Heart left ventricle (tissue), 16 donors: ENCODE measurements at regions not wholly inside any gene's neighbourhood (a gene's known extent, or its start where the extent isn't known, plus 50 kb on each side); places are given as distances from the start of the nearest gene placed in this dataset.

ENCODE experiments used
- ATAC-seq, 4 donors: fragments of 200-7000 bp; cut with Tn5 transposase; one replicate each; pipeline ENCODE4 v1.9.1; 2020 to 2022; ENCODE audit warnings: moderate library complexity in 4 of 4, mild to moderate bottlenecking in 3 of 4, moderate number of reproducible peaks in 1 of 4
- DNase-seq, 5 donors: peaks; one replicate each; pipeline ENCODE4 v3.0.0-alpha.2; 2020
- H3K27ac ChIP-seq, 12 donors: fragments of 200-600 bp; sonication (generic) in 4 of 12; one replicate each; pipeline versions ENCODE4 v1.5.0 to v1.8.0; 2016 to 2022; ENCODE audit warnings: mild to moderate bottlenecking in 2 of 12
- H3K27me3 ChIP-seq, 9 donors: fragments of 200-600 bp; sonication (generic) in 2 of 9; one replicate each; pipeline versions ENCODE4 v1.5.1 to v1.8.0; 2016 to 2022; ENCODE audit warnings: mild to moderate bottlenecking in 3 of 9
- H3K36me3 ChIP-seq, 9 donors: fragments of 200-600 bp; sonication (generic) in 2 of 9; one replicate each; pipeline versions ENCODE4 v1.5.0 to v1.8.0; 2018 to 2022; ENCODE audit warnings: mild to moderate bottlenecking in 2 of 9
- H3K4me1 ChIP-seq, 12 donors: fragments of 200-600 bp; sonication (generic) in 4 of 12; one replicate each; pipeline versions ENCODE4 v1.5.0 to v1.8.0; 2016 to 2022; ENCODE audit warnings: mild to moderate bottlenecking in 3 of 12
- H3K4me3 ChIP-seq, 12 donors: fragments of 200-600 bp; sonication (generic) in 4 of 12; one replicate each; pipeline versions ENCODE4 v1.5.0 to v1.8.0; 2017 to 2022; ENCODE audit warnings: mild to moderate bottlenecking in 9 of 12, moderate library complexity in 4 of 12
- H3K9me3 ChIP-seq, 12 donors: fragments of 200-600 bp; sonication (generic) in 4 of 12; one replicate each; pipeline versions ENCODE4 v1.5.0 to v1.8.0; 2016 to 2022; ENCODE audit warnings: mild to moderate bottlenecking in 1 of 12
- POLR2A ChIP-seq, 2 donors: fragments of 450-650 bp; IDR thresholded peaks; one replicate each; pipeline ENCODE4 v1.6.1; 2017; ENCODE audit warnings: antibody characterized with exemption in 2 of 2, mild to moderate bottlenecking in 2 of 2, moderate library complexity in 2 of 2
- WGBS, 4 donors: extraction: QIAGEN DNeasy Blood & Tissue Kit in 2 of 4; methylation state at CpG; one replicate each; pipeline versions ENCODE4 v1.1.5 to v1.1.7; 2013 to 2018; 5-methylcytosine and 5-hydroxymethylcytosine counted together
- intact Hi-C, 10 donors: fragments of 100-400 bp; cut with DNase I; formaldehyde crosslinking; loops; one replicate each; pipeline versions ENCODE4 v1.11.1 to v1.14.2; 2022
- TF ChIP-seq, protein P1 (sequence below), 12 donors: fragments of 200-600 bp; sonication (generic) in 4 of 12; IDR thresholded peaks; one replicate each; pipeline versions ENCODE4 v1.5.0 to v1.8.0; 2018 to 2022; ENCODE audit warnings: antibody characterized with exemption in 12 of 12, mild to moderate bottlenecking in 5 of 12
- donor health status: ischemic (EF 13 %, LVEDD 7.1; RV severe dilation, severe dysfunction).
- donor health status: healthy with polysubstance abuse.
- donor health status: DM: no; HTN: yes; CAD: no.
- donor health status: DM: no; HTN: no; CAD: no.
- donor health status: ischemic (EF 25% LVEDD 6.9; RV normal size, moderate dysfunction).
- donor health status: ischemic (EF 25% LVEDD 5.7; RV mildly dilated, moderate dysfunction).
- donor health status: healthy.
- donor health status: DM: yes; HTN: yes; CAD: no.
- donor health status: ischemic (EF 35%, LVEDD 5.7; RV mildly dilated, moderate dysfunction).
- donor health status: nonischemic (EF 11% LVEDD 7.7; RV severe dilation, severe dysfunction).
- donor health status: DM: yes; HTN: yes; CAD: no.
- donor health status: PGD.
- donor health status: ischemic (EF 29% LVEDD 5.4; RV normal size, mild dysfunction).
- donor health status: nonischemic (EF 23%, LVEDD 6.1; RV moderate dilation, normal function).

GRCh38 chrX:45630078-45630477, 429.4 kb upstream of the DIPK2B start:
- Histone ChIP-seq H3K27me3 (peaks cover 0 to 24% (median 0%) of the 10 kb centered on the region in 9 donors), H3K36me3 (no peaks in the 10 kb centered on the region), H3K4me1 (no peaks in the 10 kb centered on the region), H3K27ac (no peak overlapping the region), H3K9me3 (peaks cover 0 to 14% (median 0%) of the 10 kb centered on the region in 12 donors), H3K4me3 (no peak overlapping the region)
- intact Hi-C loops, result no loop called here
- 100% methylated on average over 1 of the region's 1 CpG for WGBS, 4 donors
- no peak for DNase-seq
- TF ChIP-seq POLR2A (IDR thresholded peaks at IDR 0.05), result no peak
- TF ChIP-seq, protein P1, sequence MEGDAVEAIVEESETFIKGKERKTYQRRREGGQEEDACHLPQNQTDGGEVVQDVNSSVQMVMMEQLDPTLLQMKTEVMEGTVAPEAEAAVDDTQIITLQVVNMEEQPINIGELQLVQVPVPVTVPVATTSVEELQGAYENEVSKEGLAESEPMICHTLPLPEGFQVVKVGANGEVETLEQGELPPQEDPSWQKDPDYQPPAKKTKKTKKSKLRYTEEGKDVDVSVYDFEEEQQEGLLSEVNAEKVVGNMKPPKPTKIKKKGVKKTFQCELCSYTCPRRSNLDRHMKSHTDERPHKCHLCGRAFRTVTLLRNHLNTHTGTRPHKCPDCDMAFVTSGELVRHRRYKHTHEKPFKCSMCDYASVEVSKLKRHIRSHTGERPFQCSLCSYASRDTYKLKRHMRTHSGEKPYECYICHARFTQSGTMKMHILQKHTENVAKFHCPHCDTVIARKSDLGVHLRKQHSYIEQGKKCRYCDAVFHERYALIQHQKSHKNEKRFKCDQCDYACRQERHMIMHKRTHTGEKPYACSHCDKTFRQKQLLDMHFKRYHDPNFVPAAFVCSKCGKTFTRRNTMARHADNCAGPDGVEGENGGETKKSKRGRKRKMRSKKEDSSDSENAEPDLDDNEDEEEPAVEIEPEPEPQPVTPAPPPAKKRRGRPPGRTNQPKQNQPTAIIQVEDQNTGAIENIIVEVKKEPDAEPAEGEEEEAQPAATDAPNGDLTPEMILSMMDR (IDR thresholded peaks at IDR 0.05), result no peak
- no peak for ATAC-seq

- WGBS, 4 donors, result 28 to 46% (median 35%) methylated on average over 1 of the region's 1 CpG
- intact Hi-C loops, result no loop called here
- Histone ChIP-seq H3K27me3 (peaks cover 0 to 25% (median 0%) of the 10 kb centered on the region in 9 donors), H3K4me1 (no peaks in the 10 kb centered on the region), H3K9me3 (peaks cover 0 to 14% (median 0%) of the 10 kb centered on the region in 12 donors), H3K36me3 (no peaks in the 10 kb centered on the region), H3K27ac (no peak overlapping the region), H3K4me3 (no peak overlapping the region)
- no peak for DNase-seq
- no peak for ATAC-seq
- no peak for TF ChIP-seq POLR2A (IDR thresholded peaks at IDR 0.05)
- TF ChIP-seq, protein P1 (IDR thresholded peaks at IDR 0.05), result no peak
Observed at GRCh38 chrX:45628041-45628440, 427.4 kb upstream of the DIPK2B start.

- Histone ChIP-seq H3K4me1 (no peaks in the 10 kb centered on the region), H3K9me3 (peaks cover 0 to 8% (median 0%) of the 10 kb centered on the region in 12 donors), H3K4me3 (no peak overlapping the region), H3K27me3 (peaks cover 0 to 28% (median 0%) of the 10 kb centered on the region in 9 donors), H3K36me3 (no peaks in the 10 kb centered on the region), H3K27ac (peak overlapping the region in 1 of 12 donors; percentile 31)
- ATAC-seq, result no peak
- intact Hi-C loops, result no loop called here
- TF ChIP-seq POLR2A (IDR thresholded peaks at IDR 0.05), result no peak
- TF ChIP-seq, protein P1 (IDR thresholded peaks at IDR 0.05), result no peak
- DNase-seq, result no peak
Observed at GRCh38 chrX:45623266-45623665, 422.6 kb upstream of the DIPK2B start.

DNA sequence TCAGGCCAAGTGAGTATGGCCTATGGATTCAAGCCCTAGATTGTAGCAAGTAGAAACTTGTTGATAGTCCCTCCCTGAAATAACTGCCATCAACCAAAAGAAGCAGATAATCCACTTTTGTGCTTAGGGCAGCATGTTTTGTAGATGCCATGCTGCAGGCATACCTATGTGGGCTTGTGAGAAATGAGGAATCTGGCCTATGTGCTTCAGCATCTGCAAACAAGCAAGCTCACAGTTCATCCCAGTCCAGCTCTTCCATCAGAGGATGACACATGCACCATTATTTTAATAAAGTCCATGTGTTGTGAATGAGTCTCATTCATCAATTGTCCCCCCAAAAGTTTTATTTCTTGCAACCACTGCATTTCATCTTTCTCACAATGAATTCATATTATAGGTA, 421.9 kb upstream of the DIPK2B start:
- TF ChIP-seq POLR2A (IDR thresholded peaks at IDR 0.05), result no peak
- TF ChIP-seq, protein P1 (IDR thresholded peaks at IDR 0.05), result no peak
- Histone ChIP-seq H3K4me3 (no peak overlapping the region), H3K36me3 (no peaks in the 10 kb centered on the region), H3K27me3 (peaks cover 0 to 28% (median 0%) of the 10 kb centered on the region in 9 donors), H3K27ac (no peak overlapping the region), H3K4me1 (no peaks in the 10 kb centered on the region), H3K9me3 (peaks cover 0 to 8% (median 0%) of the 10 kb centered on the region in 12 donors)
- intact Hi-C loops, result no loop called here
- DNase-seq (no peak), ATAC-seq (no peak)
